Neuronal stem cell (in vitro differentiated cells): ENCODE measurements at regions not wholly inside any gene's neighbourhood (a gene's known extent, or its start where the extent isn't known, plus 50 kb on each side); places are given as distances from the start of the nearest gene placed in this dataset.
A peak's percentile ranks its signal among the peaks of the same experiment; 100 is the strongest.

ENCODE experiments used
- DNase-seq: peaks from one replicate; pipeline ENCODE4 v3.0.0-alpha.2; 2013; ENCODE audit warnings: low spot score
- H2AFZ ChIP-seq: one replicate; pipeline ENCODE4 v1.6.1; 2013; ENCODE audit warnings: mild to moderate bottlenecking, low read length, inconsistent platforms
- H2AK5ac ChIP-seq: 2 replicates; pipeline ENCODE4 v1.6.1; 2013; ENCODE audit warnings: low read depth, mild to moderate bottlenecking, inconsistent platforms, low read length, moderate library complexity, mixed read lengths
- H2BK120ac ChIP-seq: 2 replicates; pipeline ENCODE4 v1.6.1; 2013; ENCODE audit warnings: low read depth, mild to moderate bottlenecking, inconsistent platforms, low read length, moderate library complexity, mixed read lengths
- H2BK12ac ChIP-seq: one replicate; pipeline ENCODE4 v1.6.1; 2013; ENCODE audit warnings: low read length, inconsistent platforms
- H2BK15ac ChIP-seq: 2 replicates; pipeline ENCODE4 v1.6.1; 2013; ENCODE audit warnings: mild to moderate bottlenecking, low read length, inconsistent platforms, mixed read lengths
- H2BK5ac ChIP-seq: one replicate; pipeline ENCODE4 v1.6.1; 2013; ENCODE audit warnings: inconsistent platforms, mild to moderate bottlenecking, low read length, moderate library complexity
- H3K14ac ChIP-seq: one replicate; pipeline ENCODE4 v1.6.1; 2013; ENCODE audit warnings: low read length, inconsistent platforms
- H3K18ac ChIP-seq: 2 replicates; pipeline ENCODE4 v1.6.1; 2013; ENCODE audit warnings: low read length, inconsistent platforms
- H3K23ac ChIP-seq: 2 replicates; pipeline ENCODE4 v1.6.1; 2013; ENCODE audit warnings: low read depth, mild to moderate bottlenecking, mixed read lengths, low read length, inconsistent platforms; ENCODE audit not compliant: poor library complexity
- H3K27ac ChIP-seq: replicated peaks from 3 replicates; pipeline ENCODE4 v1.5.1; 2013; ENCODE audit warnings: low read length, inconsistent platforms
- H3K27me3 ChIP-seq, 3 experiments: 2 replicates each; pipeline ENCODE4 v1.6.1; 2013; ENCODE audit warnings: low read length in 3 of 3, mild to moderate bottlenecking in 2 of 3, inconsistent platforms in 1 of 3, low read depth in 1 of 3, mixed read lengths in 1 of 3, moderate library complexity in 1 of 3; ENCODE audit not compliant: control insufficient read depth in 3 of 3, insufficient read depth in 3 of 3
- H3K36me3 ChIP-seq, 2 donors: replicated peaks in 1 of 2; 2 replicates each; pipeline ENCODE4 v1.6.1; 2013; ENCODE audit warnings: low read length in 2 of 2; ENCODE audit not compliant: control insufficient read depth in 2 of 2, insufficient read depth in 2 of 2
- H3K4ac ChIP-seq: 2 replicates; pipeline ENCODE4 v1.6.1; 2013; ENCODE audit warnings: inconsistent platforms, mild to moderate bottlenecking, low read length, moderate library complexity
- H3K4me1 ChIP-seq, 2 donors: 1 replicate in 1 of 2; 2 replicates in 1 of 2; pipeline ENCODE4 v1.6.1; 2013; ENCODE audit warnings: low read length in 2 of 2, low read depth in 1 of 2; ENCODE audit not compliant: control insufficient read depth in 2 of 2, insufficient read depth in 1 of 2
- H3K4me2 ChIP-seq: one replicate; pipeline ENCODE4 v1.6.1; 2013; ENCODE audit warnings: mild to moderate bottlenecking, low read length, inconsistent platforms; ENCODE audit not compliant: insufficient read depth, poor library complexity, severe bottlenecking
- H3K4me3 ChIP-seq, 2 donors: 2 replicates each; pipeline ENCODE4 v1.5.1; 2013; ENCODE audit warnings: low read length in 2 of 2, mild to moderate bottlenecking in 2 of 2, inconsistent platforms in 1 of 2, moderate library complexity in 1 of 2
- H3K79me1 ChIP-seq: one replicate; pipeline ENCODE4 v1.6.1; 2013; ENCODE audit warnings: low read depth, mild to moderate bottlenecking, inconsistent platforms, low read length, moderate library complexity
- H3K9ac ChIP-seq: one replicate; pipeline ENCODE4 v1.6.1; 2013; ENCODE audit warnings: mild to moderate bottlenecking, low read depth, low read length, inconsistent platforms; ENCODE audit not compliant: poor library complexity
- H3K9me3 ChIP-seq, 2 donors: replicated peaks in 1 of 2; 2 replicates each; pipeline versions ENCODE3 to v1.6.1; 2013; ENCODE audit warnings: low read length in 2 of 2, mild to moderate bottlenecking in 2 of 2, inconsistent platforms in 1 of 2, low read depth in 1 of 2, mixed read lengths in 1 of 2, moderate library complexity in 1 of 2; ENCODE audit not compliant: control insufficient read depth in 2 of 2, insufficient read depth in 1 of 2
- H4K8ac ChIP-seq: one replicate; pipeline ENCODE4 v1.6.1; 2013; ENCODE audit warnings: low read depth, mild to moderate bottlenecking, inconsistent platforms, low read length, moderate library complexity
- H4K91ac ChIP-seq: one replicate; pipeline ENCODE4 v1.6.1; 2013; ENCODE audit warnings: low read length, low read depth, mild to moderate bottlenecking, inconsistent platforms; ENCODE audit not compliant: poor library complexity
- WGBS, 2 donors: extraction: QIAGEN DNeasy Blood & Tissue Kit; methylation state at CpG; one replicate each; pipeline ENCODE4 v1.1.7; 2013; ENCODE audit warnings: missing lambda C conversion rate in 2 of 2, mixed read lengths in 1 of 2; ENCODE audit not compliant: insufficient read length in 2 of 2, insufficient replicate concordance in 1 of 2; ENCODE audit errors: extremely low coverage in 2 of 2; 5-methylcytosine and 5-hydroxymethylcytosine counted together

DNA sequence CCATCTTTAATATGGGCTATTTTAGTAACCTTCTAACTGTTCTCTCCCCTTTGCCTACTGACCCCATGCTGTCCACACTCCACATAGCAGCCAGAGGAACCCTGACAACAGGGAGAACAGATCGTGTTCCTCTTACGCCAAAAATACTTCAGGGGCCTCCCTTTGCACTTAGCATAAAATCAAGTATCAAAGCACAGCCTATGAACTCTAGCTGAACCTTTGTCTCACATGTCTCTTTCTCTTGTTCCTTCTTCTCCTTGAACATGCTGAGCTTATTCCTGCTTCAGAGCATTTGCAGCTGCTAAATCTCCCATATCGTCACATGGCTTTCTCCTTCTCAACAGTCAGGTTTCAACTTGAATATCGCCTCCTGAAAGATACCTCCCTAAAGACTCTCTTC, 698.8 kb upstream of the C9orf72 start:
- no peak overlapping the region for H3K18ac ChIP-seq
- H3K4me3 ChIP-seq: no peak overlapping the region
- H3K36me3 ChIP-seq: no peaks in the 10 kb centered on the region
- no peak overlapping the region for H2BK15ac ChIP-seq
- H3K9ac ChIP-seq: no peak overlapping the region
- no peak overlapping the region for H2BK120ac ChIP-seq
- no peak overlapping the region for H4K91ac ChIP-seq
- no peak overlapping the region for H2AK5ac ChIP-seq
- H3K27me3 ChIP-seq: no peaks in the 10 kb centered on the region
- H3K23ac ChIP-seq: no peak overlapping the region
- no peak overlapping the region for H3K27ac ChIP-seq
- H3K4me1 ChIP-seq: no peaks in the 10 kb centered on the region
- H3K4ac ChIP-seq: no peak overlapping the region
- H3K4me2 ChIP-seq: no peak overlapping the region
- no peak overlapping the region for H2BK12ac ChIP-seq
- H3K9me3 ChIP-seq: no peaks in the 10 kb centered on the region
- H2BK5ac ChIP-seq: no peak overlapping the region
- peak overlapping the region; percentile 67 for H2AFZ ChIP-seq
- no CpG with 5 or more reads among the region's 4 CpGs for WGBS, 2 donors
- no peak overlapping the region for H4K8ac ChIP-seq
- no peak for DNase-seq
- H3K14ac ChIP-seq: no peak overlapping the region
- H3K79me1 ChIP-seq: no peaks in the 10 kb centered on the region

DNA sequence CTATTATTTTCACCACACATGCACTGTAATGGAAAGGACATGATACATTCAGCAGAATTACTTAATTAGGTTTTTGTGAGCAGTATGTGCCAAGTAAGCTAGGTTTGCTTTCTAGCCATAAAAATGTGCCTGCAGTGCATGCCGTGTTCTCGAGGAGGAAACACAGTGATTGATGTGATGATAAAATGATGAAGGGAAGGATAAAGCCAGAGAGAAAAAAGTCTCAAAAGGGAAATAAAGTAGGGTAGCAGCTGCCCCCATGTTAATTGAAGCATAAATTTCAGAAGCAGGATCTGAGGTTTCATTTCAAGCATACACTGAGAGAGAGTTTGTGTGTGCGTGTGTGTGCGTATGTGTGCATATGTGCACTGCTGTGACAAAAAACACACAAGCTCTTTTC, 714.2 kb upstream of the C9orf72 start:
- no peak for DNase-seq
- Histone ChIP-seq H3K4me1 (no peaks in the 10 kb centered on the region), H2BK15ac (no peak overlapping the region), H2BK5ac (no peak overlapping the region), H3K14ac (no peak overlapping the region), H3K36me3 (no peaks in the 10 kb centered on the region), H3K4me3 (no peak overlapping the region), H3K23ac (no peak overlapping the region), H2BK120ac (no peak overlapping the region), H3K4ac (no peak overlapping the region), H2BK12ac (no peak overlapping the region), H3K9me3 (peaks cover 0 to 8% of the 10 kb centered on the region in 2 donors), H3K79me1 (no peaks in the 10 kb centered on the region), H3K4me2 (no peak overlapping the region), H3K27ac (no peak overlapping the region), H3K27me3 (no peaks in the 10 kb centered on the region), H3K18ac (no peak overlapping the region), H4K91ac (no peak overlapping the region), H4K8ac (no peak overlapping the region), H2AFZ (no peak overlapping the region), H3K9ac (no peak overlapping the region), H2AK5ac (no peak overlapping the region)
- WGBS, 2 donors: no CpG with 5 or more reads among the region's 4 CpGs

DNA sequence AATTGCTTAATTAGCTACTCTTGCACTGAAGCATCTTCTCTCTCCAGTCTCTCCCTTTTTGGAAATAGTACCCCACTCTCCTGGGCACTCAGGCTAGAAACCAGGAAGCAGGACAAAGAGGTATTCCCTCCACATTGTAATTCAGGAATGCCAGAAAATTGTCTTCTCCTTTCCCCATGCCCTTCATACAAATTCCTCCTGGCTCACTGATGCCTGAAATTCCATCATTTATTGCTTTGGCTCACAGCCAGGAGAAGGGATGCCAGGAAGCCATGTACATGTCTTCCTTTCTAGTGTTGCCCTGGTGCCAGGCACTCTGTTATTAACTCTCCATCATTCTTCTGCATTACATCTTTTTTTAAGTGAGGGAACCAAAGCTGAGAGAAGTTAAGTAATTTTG, 716.5 kb upstream of the C9orf72 start:
- H3K9ac ChIP-seq: no peak overlapping the region
- H3K4me2 ChIP-seq: no peak overlapping the region
- H3K36me3 ChIP-seq: no peaks in the 10 kb centered on the region
- no peaks in the 10 kb centered on the region for H3K27me3 ChIP-seq
- H3K4me3 ChIP-seq: no peak overlapping the region
- no peak overlapping the region for H3K23ac ChIP-seq
- no peak overlapping the region for H3K27ac ChIP-seq
- H3K18ac ChIP-seq: no peak overlapping the region
- H3K79me1 ChIP-seq: no peaks in the 10 kb centered on the region
- no peak overlapping the region for H4K91ac ChIP-seq
- no peak for DNase-seq
- no peak overlapping the region for H2AK5ac ChIP-seq
- no peaks in the 10 kb centered on the region for H3K4me1 ChIP-seq
- no peak overlapping the region for H3K14ac ChIP-seq
- no peak overlapping the region for H3K4ac ChIP-seq
- H2BK15ac ChIP-seq: no peak overlapping the region
- H2BK120ac ChIP-seq: no peak overlapping the region
- H2BK5ac ChIP-seq: no peak overlapping the region
- no peak overlapping the region for H2BK12ac ChIP-seq
- peaks cover 0 to 8% of the 10 kb centered on the region in 2 donors for H3K9me3 ChIP-seq
- H2AFZ ChIP-seq: no peak overlapping the region
- H4K8ac ChIP-seq: no peak overlapping the region

DNA sequence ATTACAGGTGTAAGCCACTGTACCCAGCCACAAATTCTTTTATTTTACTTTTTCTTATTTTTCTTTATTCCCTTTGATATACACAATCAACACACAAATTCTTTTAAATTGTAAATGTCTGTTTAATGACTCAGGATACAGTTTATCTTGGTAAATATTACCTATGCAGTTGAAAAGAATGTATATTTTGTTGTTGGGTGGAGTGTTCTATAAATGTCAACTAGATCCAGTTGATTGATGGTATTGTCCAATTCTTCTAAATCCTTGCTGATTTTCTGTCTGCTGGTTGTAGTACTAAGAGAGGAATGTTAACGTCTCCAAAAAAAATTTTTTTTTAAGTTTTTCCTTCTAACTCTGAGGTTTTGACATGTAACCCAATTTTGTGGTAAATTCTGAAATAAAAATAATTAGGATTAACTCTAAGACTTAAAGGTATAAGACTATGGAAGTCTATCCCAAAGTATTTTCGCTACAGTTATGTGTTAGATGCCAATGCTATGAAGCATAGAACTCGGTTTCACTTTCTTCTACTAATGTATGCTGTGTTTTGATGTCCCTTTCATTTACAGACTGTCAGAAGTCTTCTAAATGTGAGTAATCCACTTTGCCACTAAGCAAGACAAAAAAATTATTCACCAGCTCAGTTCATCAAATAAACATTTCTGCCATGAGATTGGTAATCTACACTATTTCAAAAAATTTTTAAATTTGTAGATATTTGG, 720.2 kb upstream of the C9orf72 start:
- Histone ChIP-seq H3K36me3 (no peaks in the 10 kb centered on the region), H2BK15ac (no peak overlapping the region), H3K14ac (no peak overlapping the region), H3K27me3 (no peaks in the 10 kb centered on the region), H3K4ac (no peak overlapping the region), H2AK5ac (no peak overlapping the region), H4K8ac (no peak overlapping the region), H3K4me1 (no peaks in the 10 kb centered on the region), H3K27ac (no peak overlapping the region), H2BK120ac (no peak overlapping the region), H3K9ac (no peak overlapping the region), H2BK12ac (no peak overlapping the region), H3K4me3 (no peak overlapping the region), H2BK5ac (no peak overlapping the region), H3K79me1 (no peaks in the 10 kb centered on the region), H3K9me3 (peaks cover 0 to 8% of the 10 kb centered on the region in 2 donors), H3K18ac (no peak overlapping the region), H2AFZ (no peak overlapping the region), H4K91ac (no peak overlapping the region), H3K23ac (no peak overlapping the region), H3K4me2 (no peak overlapping the region)
- no CpG with 5 or more reads among the region's 3 CpGs for WGBS, 2 donors
- DNase-seq: no peak
